ENCODE measurements at regions not wholly inside any gene's neighbourhood (a gene's known extent, or its start where the extent isn't known, plus 50 kb on each side); places are given as distances from the start of the nearest gene placed in this dataset.
"Not testable (repeated sequence)": the region's sequence is repeated elsewhere in the genome, so short reads cannot be mapped to it uniquely, and the experiment has no call there.

DNA sequence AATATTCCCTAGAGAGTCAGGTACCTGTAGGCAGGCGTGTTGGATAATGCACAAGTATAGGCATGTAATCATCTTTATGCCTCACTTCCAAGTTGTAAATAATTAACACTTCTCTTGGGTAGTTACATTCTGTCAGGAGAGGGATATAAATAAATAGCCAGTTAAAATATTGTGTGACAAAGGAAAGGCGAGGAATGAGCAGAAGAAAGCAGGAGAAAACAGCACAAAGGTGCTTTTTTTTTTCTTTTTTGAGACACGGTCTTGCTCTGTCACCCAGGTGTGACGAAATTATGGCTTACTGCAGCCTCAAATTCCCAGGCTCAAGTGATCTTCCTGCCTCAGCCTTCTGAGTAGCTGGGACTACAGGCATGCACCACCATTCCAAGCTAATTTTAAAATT, 99.2 kb upstream of the LYZL2 start:
- TF ChIP-seq, protein P1, sequence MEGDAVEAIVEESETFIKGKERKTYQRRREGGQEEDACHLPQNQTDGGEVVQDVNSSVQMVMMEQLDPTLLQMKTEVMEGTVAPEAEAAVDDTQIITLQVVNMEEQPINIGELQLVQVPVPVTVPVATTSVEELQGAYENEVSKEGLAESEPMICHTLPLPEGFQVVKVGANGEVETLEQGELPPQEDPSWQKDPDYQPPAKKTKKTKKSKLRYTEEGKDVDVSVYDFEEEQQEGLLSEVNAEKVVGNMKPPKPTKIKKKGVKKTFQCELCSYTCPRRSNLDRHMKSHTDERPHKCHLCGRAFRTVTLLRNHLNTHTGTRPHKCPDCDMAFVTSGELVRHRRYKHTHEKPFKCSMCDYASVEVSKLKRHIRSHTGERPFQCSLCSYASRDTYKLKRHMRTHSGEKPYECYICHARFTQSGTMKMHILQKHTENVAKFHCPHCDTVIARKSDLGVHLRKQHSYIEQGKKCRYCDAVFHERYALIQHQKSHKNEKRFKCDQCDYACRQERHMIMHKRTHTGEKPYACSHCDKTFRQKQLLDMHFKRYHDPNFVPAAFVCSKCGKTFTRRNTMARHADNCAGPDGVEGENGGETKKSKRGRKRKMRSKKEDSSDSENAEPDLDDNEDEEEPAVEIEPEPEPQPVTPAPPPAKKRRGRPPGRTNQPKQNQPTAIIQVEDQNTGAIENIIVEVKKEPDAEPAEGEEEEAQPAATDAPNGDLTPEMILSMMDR (conservative IDR thresholded peaks at IDR 0.05; ENCODE audit: low read depth, low read length): no peak
- no peak for DNase-seq (ENCODE audit: low read depth)

DNA sequence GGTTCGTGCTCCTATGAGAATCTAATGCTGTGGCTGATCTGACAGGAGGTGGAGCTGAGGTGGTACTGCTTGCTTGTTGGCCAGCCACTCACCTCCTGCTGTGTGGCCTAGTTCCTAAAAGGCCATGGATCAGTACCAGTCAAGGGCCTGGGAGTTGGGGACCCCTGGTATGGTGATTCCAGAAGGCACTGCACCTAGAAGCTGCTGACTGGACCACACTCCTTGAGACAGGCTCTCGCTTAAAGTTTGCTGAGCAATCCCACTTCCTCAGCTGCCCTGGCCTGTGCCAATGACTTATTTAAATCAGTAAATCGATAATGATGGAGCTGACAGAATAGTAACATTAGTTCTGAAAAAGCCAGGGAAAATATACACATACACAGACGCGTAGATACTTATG, 98.6 kb upstream of the LYZL2 start:
- H3K4me3 ChIP-seq (ENCODE audit: low read depth, low read length): no peak overlapping the region
- DNase-seq (ENCODE audit: low read depth): no peak
- TF ChIP-seq, protein P1 (conservative IDR thresholded peaks at IDR 0.05; ENCODE audit: low read depth, low read length): no peak

More for the DNA sequence above, 99.2 kb upstream of the LYZL2 start:
- H3K4me3 ChIP-seq (ENCODE audit: low read depth, low read length): no peak overlapping the region

DNA sequence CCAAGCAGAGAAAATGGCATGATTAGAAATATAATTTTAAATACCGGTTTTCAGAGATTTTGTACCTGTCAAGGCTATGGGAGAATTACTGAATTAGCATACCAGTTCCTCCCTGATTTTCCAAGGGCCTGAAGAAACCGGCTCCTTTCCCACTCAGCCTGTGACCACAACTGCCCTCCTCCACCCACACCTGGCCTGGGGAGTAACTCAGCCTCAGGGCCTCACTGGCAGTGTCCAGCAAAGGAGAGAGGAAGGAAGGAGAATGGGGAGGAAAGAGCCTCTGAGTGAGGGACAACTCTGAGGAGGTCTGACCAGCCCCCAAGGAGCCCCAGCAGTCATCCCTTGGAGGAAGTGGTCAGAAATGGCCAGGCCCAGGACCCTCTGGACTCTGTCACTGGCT, 98.0 kb upstream of the LYZL2 start:
- DNase-seq (ENCODE audit: low read depth): no peak
- no peak overlapping the region for H3K4me3 ChIP-seq (ENCODE audit: low read depth, low read length)
- TF ChIP-seq, protein P1 (conservative IDR thresholded peaks at IDR 0.05; ENCODE audit: low read depth, low read length): no peak

DNA sequence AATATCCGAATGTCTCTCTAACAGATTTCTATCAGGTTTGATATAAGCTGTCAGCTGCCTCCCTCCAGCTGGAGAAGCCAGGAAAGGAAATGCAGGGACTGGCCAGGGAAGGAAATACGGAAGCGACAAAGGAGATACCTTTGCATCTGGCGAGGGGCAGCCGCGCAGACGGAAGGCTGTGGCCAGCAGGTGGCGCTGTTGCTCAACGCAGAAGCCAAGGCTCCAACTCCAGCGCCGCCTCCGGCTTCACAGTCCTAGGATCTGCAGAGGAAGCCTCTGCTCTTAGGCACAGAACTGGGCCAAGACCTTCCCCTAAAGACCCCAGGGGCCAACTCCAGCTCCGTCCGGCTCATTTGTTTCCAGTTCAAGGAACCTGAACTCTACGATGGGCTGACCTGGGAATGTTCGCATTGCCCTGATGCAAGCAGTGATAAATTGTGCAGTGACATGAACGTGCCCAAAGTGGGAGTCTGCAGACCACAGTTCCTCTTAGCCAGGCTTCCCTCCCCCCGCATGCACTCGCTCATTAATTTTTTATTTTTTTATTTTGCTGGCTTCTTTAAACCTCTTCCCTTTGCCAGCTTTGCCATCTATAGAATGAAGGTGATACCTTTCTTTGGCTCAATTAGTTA, 97.3 kb upstream of the LYZL2 start:
- peak; percentile 81 for DNase-seq (ENCODE audit: low read depth)
- TF ChIP-seq, protein P1 (conservative IDR thresholded peaks at IDR 0.05; ENCODE audit: low read depth, low read length): peak; percentile 71

DNA sequence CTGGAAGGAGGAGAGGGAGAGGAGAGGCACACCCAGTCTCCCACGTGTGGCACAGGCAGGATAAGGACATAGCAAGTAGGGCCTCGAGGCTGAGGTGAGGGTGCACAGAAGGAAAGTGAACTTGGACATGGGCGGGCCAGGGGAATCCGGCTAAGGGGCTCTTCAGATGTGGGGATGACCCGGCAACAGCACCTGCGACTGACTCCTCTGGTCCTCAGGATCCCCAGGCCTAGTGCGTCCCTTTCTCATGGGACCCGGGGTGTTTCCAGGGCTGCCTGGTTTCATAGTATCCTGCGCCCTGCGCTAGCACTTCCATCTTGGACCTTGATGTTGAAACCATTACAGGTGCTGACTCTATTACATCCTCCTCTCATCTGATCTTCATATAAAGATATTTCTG, 96.1 kb upstream of the LYZL2 start:
- TF ChIP-seq, protein P1 (conservative IDR thresholded peaks at IDR 0.05; ENCODE audit: low read depth, low read length): no peak
- no peak for DNase-seq (ENCODE audit: low read depth)

More for the DNA sequence above, 97.3 kb upstream of the LYZL2 start:
- not testable (repeated sequence) for H3K4me3 ChIP-seq (ENCODE audit: low read depth, low read length)

DNA sequence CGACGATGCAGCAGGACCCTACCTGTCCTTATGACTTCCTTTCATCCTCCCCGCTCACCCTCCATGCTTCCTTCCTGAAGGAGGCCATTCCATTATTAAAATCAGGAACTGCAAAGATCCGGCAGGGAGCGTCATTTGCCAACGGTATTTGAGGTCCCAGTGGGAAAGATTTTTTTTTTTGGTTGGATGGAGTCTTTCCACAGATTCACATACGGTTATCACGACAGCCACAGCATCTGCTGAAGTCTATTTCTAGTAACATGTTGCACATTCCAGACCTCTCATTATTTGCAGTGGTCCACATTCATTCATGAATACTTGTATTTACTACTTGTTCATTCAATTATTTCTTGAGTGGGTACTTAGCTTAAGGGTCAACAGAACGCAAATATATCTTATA, 94.7 kb upstream of the LYZL2 start:
- TF ChIP-seq, protein P1 (conservative IDR thresholded peaks at IDR 0.05; ENCODE audit: low read depth, low read length): no peak
- H3K4me3 ChIP-seq (ENCODE audit: low read depth, low read length): no peak overlapping the region
- no peak for DNase-seq (ENCODE audit: low read depth)

More for the DNA sequence above, 96.1 kb upstream of the LYZL2 start:
- H3K4me3 ChIP-seq (ENCODE audit: low read depth, low read length): no peak overlapping the region

DNA sequence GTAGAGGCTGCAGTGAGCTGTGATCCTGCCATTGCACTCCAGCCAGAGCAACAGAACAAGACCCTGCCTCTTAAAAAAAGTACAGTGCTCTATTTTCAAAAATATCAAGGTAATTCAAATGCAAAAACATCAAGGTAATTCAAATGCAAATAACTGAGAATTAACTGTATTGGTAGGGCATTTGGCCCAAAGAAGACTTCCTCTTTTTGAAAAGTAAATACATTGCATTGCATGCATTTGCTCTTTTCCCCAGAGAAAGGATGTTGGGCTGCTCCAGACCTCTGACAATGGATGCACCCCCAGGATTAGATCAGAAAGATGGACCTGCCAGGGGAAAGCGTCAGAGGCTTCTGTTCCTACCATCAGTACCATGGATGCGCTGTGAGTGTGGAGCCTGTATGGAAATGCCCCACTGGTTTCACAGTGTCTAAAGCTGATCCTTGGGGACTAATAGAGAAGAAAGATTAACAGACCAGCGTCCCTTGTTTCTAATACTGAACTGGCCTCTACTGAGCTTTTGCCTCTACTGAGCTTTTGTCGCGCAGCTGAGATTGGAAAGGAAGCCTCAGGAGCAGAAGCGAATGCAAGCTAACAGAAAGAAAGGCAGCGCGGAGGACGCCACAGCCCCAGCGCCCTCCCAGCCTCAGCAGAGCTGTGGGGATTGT, 93.5 kb upstream of the LYZL2 start:
- H3K4me3 ChIP-seq (ENCODE audit: low read depth, low read length): no peak overlapping the region
- no peak for DNase-seq (ENCODE audit: low read depth)
- TF ChIP-seq, protein P1 (conservative IDR thresholded peaks at IDR 0.05; ENCODE audit: low read depth, low read length): no peak

All from choroid plexus epithelial cell (primary cell).